CD4-positive, alpha-beta T cell (primary cell): ENCODE measurements at regions not wholly inside any gene's neighbourhood (a gene's known extent, or its start where the extent isn't known, plus 50 kb on each side); places are given as distances from the start of the nearest gene placed in this dataset.

ENCODE experiments used
- ATAC-seq: fragments of 200-7000 bp; cut with Tn5 transposase; one replicate; pipeline ENCODE4 v1.10.0; 2022; ENCODE audit warnings: mild to moderate bottlenecking; ENCODE audit not compliant: poor library complexity
- CTCF ChIA-PET: fragments of 350-600 bp; sonication (Branson Sonifier 250); formaldehyde crosslinking; loops from one replicate; lab custom pipeline; 2021; ENCODE audit warnings: antibody characterized with exemption, inconsistent platforms; lab: Charles Lee
- POLR2A ChIA-PET: fragments of 350-600 bp; sonication (Branson Sonifier 250); formaldehyde crosslinking; loops from one replicate; lab custom pipeline; 2021; ENCODE audit warnings: antibody characterized with exemption, inconsistent platforms; lab: Charles Lee
- DNase-seq, 14 experiments: peaks; one replicate each; pipeline ENCODE4 v3.0.0-alpha.2; 2013 to 2020; ENCODE audit warnings: mixed read lengths in 2 of 14
- H3K27ac ChIP-seq, 2 donors: one replicate each; pipeline versions ENCODE4 v1.5.1 to v1.7.0; 2013; ENCODE audit warnings: low read length in 2 of 2, low read depth in 1 of 2, mild to moderate bottlenecking in 1 of 2
- H3K27me3 ChIP-seq, 2 experiments: 1 replicate in 1 of 2; 2 replicates in 1 of 2; pipeline versions ENCODE4 v1.6.1 to v1.7.0; 2013; ENCODE audit warnings: low read length in 2 of 2, control low read depth in 1 of 2, mild to moderate bottlenecking in 1 of 2, moderate library complexity in 1 of 2; ENCODE audit not compliant: insufficient read depth in 2 of 2, control insufficient read depth in 1 of 2
- H3K36me3 ChIP-seq: one replicate; pipeline ENCODE4 v1.6.1; 2013; ENCODE audit warnings: low read length, control low read depth; ENCODE audit not compliant: insufficient read depth
- H3K4me1 ChIP-seq: one replicate; pipeline ENCODE4 v1.6.1; 2013; ENCODE audit warnings: low read length, control low read depth; ENCODE audit not compliant: insufficient read depth
- H3K4me3 ChIP-seq: one replicate; pipeline ENCODE4 v1.5.1; 2013; ENCODE audit warnings: mild to moderate bottlenecking, low read length, moderate library complexity
- H3K9me3 ChIP-seq, 2 experiments: 1 replicate in 1 of 2; 2 replicates in 1 of 2; pipeline versions ENCODE4 v1.6.1 to v1.7.0; 2013; ENCODE audit warnings: low read length in 2 of 2, mild to moderate bottlenecking in 2 of 2, control low read depth in 1 of 2, moderate library complexity in 1 of 2; ENCODE audit not compliant: control insufficient read depth in 1 of 2, insufficient read depth in 1 of 2
- H3K27ac Mint-ChIP-seq: one replicate; pipeline ENCODE4 v1.8.0; 2020; ENCODE audit warnings: mixed read lengths
- H3K27me3 Mint-ChIP-seq: one replicate; pipeline ENCODE4 v1.8.0; 2021; ENCODE audit warnings: mixed read lengths
- H3K36me3 Mint-ChIP-seq: one replicate; pipeline ENCODE4 v1.8.0; 2021; ENCODE audit warnings: low read depth, mixed read lengths
- H3K4me1 Mint-ChIP-seq: one replicate; pipeline ENCODE4 v1.8.0; 2021; ENCODE audit warnings: low read depth, mixed read lengths
- H3K4me3 Mint-ChIP-seq: one replicate; pipeline ENCODE4 v1.8.0; 2020; ENCODE audit warnings: mild to moderate bottlenecking, mixed read lengths
- H3K9me3 Mint-ChIP-seq: one replicate; pipeline ENCODE4 v1.8.0; 2020; ENCODE audit warnings: mixed read lengths
- intact Hi-C, 2 experiments: fragments of 100-400 bp; cut with DNase I in 1 of 2; cut with micrococcal nuclease in 1 of 2; formaldehyde crosslinking; loops; one replicate each; pipeline versions ENCODE4 v1.15.1 to v1.9.0; 2023 to 2025; cut with DNase I, micrococcal nuclease
- TF ChIP-seq, protein P1 (sequence below): fragments of 200-600 bp; IDR thresholded peaks from one replicate; pipeline ENCODE4 v1.8.0; 2022; ENCODE audit warnings: antibody characterized with exemption, mild to moderate bottlenecking

DNA sequence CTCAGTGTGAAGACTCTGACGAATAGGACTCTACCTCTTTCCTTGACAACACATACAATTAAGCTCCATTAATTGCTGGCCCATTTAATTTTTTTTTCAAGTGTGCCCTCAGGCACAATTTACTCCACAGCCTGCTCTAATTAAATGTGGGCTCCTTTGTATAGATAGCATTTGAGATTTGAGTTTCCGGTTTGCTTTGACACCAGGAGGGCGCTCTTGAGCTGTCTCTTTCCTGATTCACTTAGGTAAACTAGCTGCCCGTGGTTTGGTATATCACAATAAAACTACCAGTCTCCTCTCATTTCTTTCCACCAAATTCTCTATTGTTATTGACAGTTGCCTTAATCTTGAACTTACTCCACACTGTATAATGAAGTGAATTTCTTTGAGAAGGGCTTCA lies 666.0 kb downstream of the DSC3 start:
- no peaks in the 10 kb centered on the region for H3K4me1 Mint-ChIP-seq
- Histone ChIP-seq H3K27ac (no peak overlapping the region), H3K27me3 (no peaks in the 10 kb centered on the region), H3K4me1 (no peaks in the 10 kb centered on the region), H3K4me3 (no peak overlapping the region), H3K9me3 (peaks cover 0 to 5% of the 10 kb centered on the region in 2 experiments), H3K36me3 (no peaks in the 10 kb centered on the region)
- ATAC-seq (no peak), DNase-seq (no peak)
- no peaks in the 10 kb centered on the region for H3K36me3 Mint-ChIP-seq
- no peak overlapping the region for H3K4me3 Mint-ChIP-seq
- H3K27me3 Mint-ChIP-seq: no peaks in the 10 kb centered on the region
- peaks cover 7% of the 10 kb centered on the region for H3K9me3 Mint-ChIP-seq
- POLR2A ChIA-PET: no interaction called here
- intact Hi-C loops: no loop called here
- H3K27ac Mint-ChIP-seq: no peak overlapping the region
- CTCF ChIA-PET: no interaction called here
- TF ChIP-seq, protein P1, sequence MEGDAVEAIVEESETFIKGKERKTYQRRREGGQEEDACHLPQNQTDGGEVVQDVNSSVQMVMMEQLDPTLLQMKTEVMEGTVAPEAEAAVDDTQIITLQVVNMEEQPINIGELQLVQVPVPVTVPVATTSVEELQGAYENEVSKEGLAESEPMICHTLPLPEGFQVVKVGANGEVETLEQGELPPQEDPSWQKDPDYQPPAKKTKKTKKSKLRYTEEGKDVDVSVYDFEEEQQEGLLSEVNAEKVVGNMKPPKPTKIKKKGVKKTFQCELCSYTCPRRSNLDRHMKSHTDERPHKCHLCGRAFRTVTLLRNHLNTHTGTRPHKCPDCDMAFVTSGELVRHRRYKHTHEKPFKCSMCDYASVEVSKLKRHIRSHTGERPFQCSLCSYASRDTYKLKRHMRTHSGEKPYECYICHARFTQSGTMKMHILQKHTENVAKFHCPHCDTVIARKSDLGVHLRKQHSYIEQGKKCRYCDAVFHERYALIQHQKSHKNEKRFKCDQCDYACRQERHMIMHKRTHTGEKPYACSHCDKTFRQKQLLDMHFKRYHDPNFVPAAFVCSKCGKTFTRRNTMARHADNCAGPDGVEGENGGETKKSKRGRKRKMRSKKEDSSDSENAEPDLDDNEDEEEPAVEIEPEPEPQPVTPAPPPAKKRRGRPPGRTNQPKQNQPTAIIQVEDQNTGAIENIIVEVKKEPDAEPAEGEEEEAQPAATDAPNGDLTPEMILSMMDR: no peak

GRCh38 chr18:30361864-30362540 lies 680.5 kb downstream of the DSC3 start:
- Histone ChIP-seq H3K36me3 (no peaks in the 10 kb centered on the region), H3K9me3 (peaks cover 6 to 9% of the 10 kb centered on the region in 2 experiments), H3K27ac (no peak overlapping the region), H3K4me3 (no peak overlapping the region), H3K4me1 (no peaks in the 10 kb centered on the region), H3K27me3 (no peaks in the 10 kb centered on the region)
- Mint-ChIP-seq H3K36me3 (no peaks in the 10 kb centered on the region), H3K4me3 (no peak overlapping the region), H3K9me3 (no peaks in the 10 kb centered on the region), H3K4me1 (no peaks in the 10 kb centered on the region), H3K27ac (no peak overlapping the region), H3K27me3 (no peaks in the 10 kb centered on the region)
- DNase-seq (no peak), ATAC-seq (no peak)
- intact Hi-C loops: no loop called here
- TF ChIP-seq, protein P1: no peak
- CTCF ChIA-PET: no interaction called here
- POLR2A ChIA-PET: no interaction called here

DNA sequence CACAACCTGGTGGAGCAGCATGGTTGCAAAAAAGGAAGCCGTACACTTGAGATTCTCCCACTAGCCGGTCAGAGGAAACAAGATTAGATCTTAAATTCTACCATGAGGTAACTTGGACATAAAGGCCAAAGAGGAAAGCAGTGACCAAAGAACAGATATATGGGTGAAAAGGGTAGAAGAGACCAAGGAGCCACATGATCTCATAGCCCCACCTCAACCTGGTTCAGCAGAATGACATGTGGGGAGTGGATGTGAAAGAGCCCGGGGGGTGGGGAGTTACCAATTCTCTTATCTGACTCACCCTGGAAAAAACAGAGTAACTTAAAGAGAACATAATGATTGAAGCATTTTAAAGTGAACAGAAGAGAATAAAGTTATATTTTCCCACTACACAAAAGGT lies 683.0 kb downstream of the DSC3 start:
- Histone ChIP-seq H3K27ac (no peak overlapping the region), H3K4me1 (no peaks in the 10 kb centered on the region), H3K4me3 (no peak overlapping the region), H3K27me3 (no peaks in the 10 kb centered on the region), H3K9me3 (peaks cover 6 to 9% of the 10 kb centered on the region in 2 experiments), H3K36me3 (no peaks in the 10 kb centered on the region)
- intact Hi-C loops: no loop called here
- no peak overlapping the region for H3K4me3 Mint-ChIP-seq
- no peaks in the 10 kb centered on the region for H3K36me3 Mint-ChIP-seq
- ATAC-seq: no peak
- DNase-seq: no peak
- CTCF ChIA-PET: no interaction called here
- no peaks in the 10 kb centered on the region for H3K4me1 Mint-ChIP-seq
- no peaks in the 10 kb centered on the region for H3K9me3 Mint-ChIP-seq
- no peaks in the 10 kb centered on the region for H3K27me3 Mint-ChIP-seq
- POLR2A ChIA-PET: no interaction called here
- TF ChIP-seq, protein P1: no peak
- no peak overlapping the region for H3K27ac Mint-ChIP-seq
